GM20431 (cell line): ENCODE measurements at regions not wholly inside any gene's neighbourhood (a gene's known extent, or its start where the extent isn't known, plus 50 kb on each side); places are given as distances from the start of the nearest gene placed in this dataset.

ENCODE experiments used
- in situ Hi-C: fragments of 300-500 bp; cut with MseI, MboI; formaldehyde crosslinking; loops from one replicate; pipeline ENCODE4 v1.15.0; 2020; ENCODE audit warnings: low sequenced_read_pairs; ENCODE audit not compliant: unreplicated experiment

- in situ Hi-C loops = no loop called here
Observed at GRCh38 chr4:63529581-63530337, 879.5 kb downstream of the TECRL start.

- in situ Hi-C loops = no loop called here
Observed at GRCh38 chr4:63528256-63528991, 880.8 kb downstream of the TECRL start.

- in situ Hi-C loops = no loop called here
Observed at GRCh38 chr4:63526251-63526650, 883.0 kb downstream of the TECRL start.

- in situ Hi-C loops = no loop called here
Observed at GRCh38 chr4:63524764-63525163, 884.5 kb downstream of the TECRL start.

GRCh38 chr4:63505714-63506460 lies 903.4 kb downstream of the TECRL start:
- in situ Hi-C loops = no loop called here

GRCh38 chr4:63493265-63493664 lies 916.0 kb downstream of the TECRL start:
- in situ Hi-C loops = no loop called here

GRCh38 chr4:63492515-63492914 lies 916.7 kb downstream of the TECRL start:
- in situ Hi-C loops = no loop called here

- in situ Hi-C loops = no loop called here
Observed at GRCh38 chr4:63464393-63464792, 944.9 kb downstream of the TECRL start.

GRCh38 chr4:63460075-63460474 lies 949.2 kb downstream of the TECRL start:
- in situ Hi-C loops = no loop called here

GRCh38 chr4:63459329-63459728 lies 949.9 kb downstream of the TECRL start:
- in situ Hi-C loops = no loop called here

GRCh38 chr4:63458010-63458409 lies 951.2 kb downstream of the TECRL start:
- in situ Hi-C loops = no loop called here

- in situ Hi-C loops = no loop called here
Observed at GRCh38 chr4:63440236-63440635, 969.0 kb downstream of the TECRL start.

- in situ Hi-C loops = no loop called here
Observed at GRCh38 chr4:63430105-63430504, 979.1 kb downstream of the TECRL start.

GRCh38 chr4:63396269-63396668 lies 1013.0 kb downstream of the TECRL start:
- in situ Hi-C loops = no loop called here

GRCh38 chr4:63393544-63393943 lies 1015.7 kb downstream of the TECRL start:
- in situ Hi-C loops = no loop called here

- in situ Hi-C loops = no loop called here
Observed at GRCh38 chr4:63379750-63380522, 1029.3 kb downstream of the TECRL start.

- in situ Hi-C loops = no loop called here
Observed at GRCh38 chr4:63371001-63371400, 1038.2 kb downstream of the TECRL start.

GRCh38 chr4:63361628-63362027 lies 1047.6 kb downstream of the TECRL start:
- in situ Hi-C loops = no loop called here

- in situ Hi-C loops = no loop called here
Observed at GRCh38 chr4:63361066-63361465, 1048.2 kb downstream of the TECRL start.

- in situ Hi-C loops = no loop called here
Observed at GRCh38 chr4:63349674-63350025, 1059.6 kb downstream of the TECRL start.
